GM18519 (cell line): ENCODE measurements at regions not wholly inside any gene's neighbourhood (a gene's known extent, or its start where the extent isn't known, plus 50 kb on each side); places are given as distances from the start of the nearest gene placed in this dataset.

Experiments
- ATAC-seq: cut with Tn5 transposase; IDR thresholded peaks from one replicate; pipeline ENCODE4 v1.9.1; 2021; ENCODE audit warnings: mild to moderate bottlenecking, moderate library complexity; ENCODE audit not compliant: unreplicated experiment, low FRiP score

- no peak for ATAC-seq
These were observed 404.3 kb upstream of the TENM4 start for GRCh38 chr11:79845002-79845709.

- ATAC-seq, result no peak
These were observed 393.2 kb upstream of the TENM4 start for GRCh38 chr11:79834015-79834414.

GRCh38 chr11:79830446-79830845, 389.6 kb upstream of the TENM4 start:
- ATAC-seq, result no peak

DNA sequence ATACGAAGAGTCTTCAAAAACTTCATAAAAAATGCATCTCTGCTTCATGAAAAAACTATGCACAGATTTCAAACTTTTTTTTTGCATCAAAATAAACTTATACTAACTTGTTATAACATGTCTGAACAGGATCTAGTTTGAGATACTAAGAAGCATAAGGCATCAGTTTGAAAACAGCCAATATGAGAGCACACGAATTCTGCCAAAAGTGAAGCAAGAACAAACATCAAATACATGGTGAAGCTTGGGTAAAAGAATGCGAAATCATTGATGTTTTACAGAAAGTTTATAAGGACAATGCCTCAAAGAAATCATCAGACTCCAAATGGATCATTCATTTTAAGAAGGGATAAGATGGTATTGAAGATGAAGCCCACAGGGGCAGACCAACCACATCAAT, 389.1 kb upstream of the TENM4 start:
- ATAC-seq, result no peak

DNA sequence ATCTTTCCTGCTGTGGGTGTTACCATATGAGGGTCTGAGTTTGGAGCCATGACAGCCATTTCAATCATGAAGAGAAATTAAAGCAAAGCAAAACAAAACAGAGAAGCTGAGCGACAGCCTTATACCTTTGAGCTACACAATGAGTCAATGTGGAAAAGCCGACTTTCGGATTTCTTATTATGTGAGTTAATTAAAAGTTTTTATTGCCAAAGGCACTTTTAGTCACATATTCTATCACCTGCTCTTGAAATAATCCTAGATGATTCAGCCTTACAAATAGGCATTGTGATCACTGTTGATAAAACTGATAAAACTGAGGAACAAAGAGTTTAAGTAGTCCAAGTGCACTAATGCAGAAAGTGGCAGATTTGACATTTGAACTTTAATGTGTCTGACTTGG, 381.9 kb upstream of the TENM4 start:
- ATAC-seq, result no peak

GRCh38 chr11:79813551-79813950, 372.7 kb upstream of the TENM4 start:
- no peak for ATAC-seq

- ATAC-seq, result no peak
These were observed 368.7 kb upstream of the TENM4 start for GRCh38 chr11:79809487-79809886.

DNA sequence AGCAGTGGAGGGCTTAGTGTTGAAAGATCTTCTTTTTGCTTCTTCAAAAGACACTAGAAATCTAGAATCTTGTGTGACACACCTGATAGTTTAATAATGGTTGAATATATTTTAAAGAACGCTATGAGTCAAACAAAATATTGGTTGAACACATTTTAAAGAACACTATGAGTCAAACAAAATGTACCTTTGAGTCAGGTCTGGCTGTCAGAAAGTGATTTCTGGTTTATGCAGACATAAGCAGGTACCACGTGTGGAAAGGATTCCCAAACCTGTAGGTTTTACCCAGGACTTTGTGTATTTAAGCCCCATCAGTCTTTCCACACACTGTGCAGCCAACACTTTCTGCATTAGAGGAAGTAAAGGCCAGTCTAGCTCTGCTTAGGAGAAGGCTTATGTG, 366.7 kb upstream of the TENM4 start:
- no peak for ATAC-seq

GRCh38 chr11:79796704-79797103, 355.9 kb upstream of the TENM4 start:
- ATAC-seq, result no peak

- ATAC-seq, result no peak
These were observed 353.9 kb upstream of the TENM4 start for GRCh38 chr11:79794484-79795393.

DNA sequence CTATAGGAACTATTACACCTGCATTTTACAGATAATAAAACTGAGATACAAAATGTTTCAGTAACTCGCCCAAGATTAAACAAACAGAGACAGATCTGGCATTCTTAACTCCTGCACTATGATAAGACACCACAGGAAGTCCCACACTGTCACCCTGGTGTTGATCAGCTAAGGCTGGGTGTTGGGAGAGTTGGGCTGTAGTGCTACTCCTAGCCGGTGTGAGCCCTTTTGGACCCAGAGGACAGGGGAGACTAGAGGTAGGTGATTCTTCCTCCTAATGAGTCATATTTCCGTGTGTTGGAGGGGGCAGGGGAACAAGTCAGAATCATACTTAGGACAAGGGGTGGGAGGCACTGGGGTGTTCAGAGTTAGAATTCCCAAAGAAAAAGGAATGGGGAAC, 353.2 kb upstream of the TENM4 start:
- no peak for ATAC-seq

GRCh38 chr11:79786961-79787360, 346.1 kb upstream of the TENM4 start:
- ATAC-seq, result no peak

DNA sequence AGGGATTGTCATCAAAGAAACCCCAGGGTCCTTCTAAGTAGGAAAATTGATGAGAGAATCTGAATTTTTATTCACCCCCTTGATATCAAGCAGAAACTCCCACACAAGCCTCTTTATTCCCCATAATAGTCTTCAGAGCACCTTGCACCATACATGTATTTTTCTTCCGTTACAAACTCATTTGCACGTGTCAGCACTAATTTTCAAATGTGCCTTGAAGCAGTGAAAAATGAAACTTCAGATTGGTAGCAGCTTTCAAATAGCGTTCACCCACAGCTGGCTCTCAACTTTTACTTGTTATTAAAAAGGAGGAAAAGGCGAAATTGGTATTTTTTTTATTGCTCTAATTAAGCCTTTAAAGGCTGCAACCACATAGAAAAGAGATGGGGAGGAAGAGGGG, 343.0 kb upstream of the TENM4 start:
- ATAC-seq, result no peak

GRCh38 chr11:79768343-79768742, 327.5 kb upstream of the TENM4 start:
- ATAC-seq, result no peak

GRCh38 chr11:79762279-79762921, 321.6 kb upstream of the TENM4 start:
- ATAC-seq, result no peak

DNA sequence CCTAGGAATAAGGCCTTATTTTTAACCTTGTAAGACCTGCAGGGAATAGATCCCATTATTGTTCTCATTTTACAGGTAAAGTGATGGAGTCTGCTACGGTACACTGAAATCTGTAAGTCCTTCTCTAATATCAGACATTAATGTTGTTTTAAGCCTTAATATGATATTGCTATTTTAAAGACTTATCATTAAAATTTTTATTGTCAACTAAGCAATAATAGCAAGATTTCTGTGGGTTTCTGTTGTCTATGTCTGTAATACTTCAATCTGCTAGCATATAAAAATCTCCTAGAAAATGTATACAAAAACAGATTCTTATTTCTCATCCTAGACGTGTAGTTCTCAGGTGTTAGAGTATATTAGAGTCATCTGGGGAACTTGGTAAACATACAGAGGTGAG, 317.5 kb upstream of the TENM4 start:
- no peak for ATAC-seq

DNA sequence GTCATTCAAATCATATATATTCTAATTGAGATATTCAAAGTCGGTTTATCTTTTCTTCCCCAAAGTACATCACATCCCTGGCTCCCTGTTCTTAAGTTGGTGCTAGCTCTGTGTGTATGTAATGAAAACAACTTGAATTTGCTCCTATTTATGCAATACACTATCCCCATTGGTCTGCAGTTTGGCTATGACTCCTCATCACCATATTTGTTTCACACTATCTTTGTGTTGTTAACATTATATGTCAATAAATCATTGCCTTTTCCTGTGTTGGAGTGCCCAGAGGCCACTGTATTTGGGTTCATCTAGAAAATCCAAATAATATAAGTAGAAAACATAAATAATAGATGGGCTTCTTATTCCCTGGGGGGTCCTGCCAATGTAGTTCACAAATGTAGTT, 306.6 kb upstream of the TENM4 start:
- no peak for ATAC-seq

GRCh38 chr11:79744941-79745340, 304.1 kb upstream of the TENM4 start:
- ATAC-seq, result no peak

GRCh38 chr11:79742176-79742575, 301.3 kb upstream of the TENM4 start:
- no peak for ATAC-seq

- no peak for ATAC-seq
These were observed 298.8 kb upstream of the TENM4 start for GRCh38 chr11:79739591-79739990.

DNA sequence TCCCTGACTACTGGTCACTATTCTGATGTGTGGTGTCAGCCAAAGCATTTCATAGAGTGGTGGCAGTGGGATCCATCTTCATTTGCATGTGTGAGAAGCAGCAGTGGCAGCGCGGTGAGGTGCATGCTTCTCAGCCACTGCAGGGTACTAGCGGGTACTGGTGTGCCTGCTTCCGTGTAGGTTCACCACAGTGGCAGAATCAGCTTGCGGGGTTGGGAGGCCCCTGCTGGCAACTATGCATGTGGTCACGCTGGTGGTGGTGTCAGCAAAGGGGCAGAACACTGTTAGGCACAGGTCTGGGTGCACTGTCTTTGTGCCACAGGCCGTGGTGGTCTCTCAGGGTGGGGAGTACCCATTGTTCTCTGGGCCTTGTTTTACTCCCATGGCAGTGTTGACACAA, 286.4 kb upstream of the TENM4 start:
- no peak for ATAC-seq
